H9 (cell line): ENCODE measurements at regions not wholly inside any gene's neighbourhood (a gene's known extent, or its start where the extent isn't known, plus 50 kb on each side); places are given as distances from the start of the nearest gene placed in this dataset.

Experiments used
- DNase-seq: peaks from one replicate; pipeline ENCODE4 v3.0.0-alpha.2; 2017
- H2AFZ ChIP-seq: one replicate; pipeline ENCODE4 v1.6.1; 2013; ENCODE audit warnings: mild to moderate bottlenecking, low read length, control low read depth, moderate library complexity
- H2AK5ac ChIP-seq: 2 replicates; pipeline ENCODE4 v1.6.1; 2013; ENCODE audit warnings: low read length, control low read depth, mixed read lengths; ENCODE audit not compliant: insufficient read length
- H2BK120ac ChIP-seq: one replicate; pipeline ENCODE4 v1.6.1; 2013; ENCODE audit warnings: low read depth, mild to moderate bottlenecking, low read length, control low read depth, inconsistent platforms; ENCODE audit not compliant: poor library complexity, severe bottlenecking
- H2BK12ac ChIP-seq: 2 replicates; pipeline ENCODE4 v1.6.1; 2013; ENCODE audit warnings: low read length, control low read depth, mixed read lengths, low read depth; ENCODE audit not compliant: insufficient read length
- H2BK15ac ChIP-seq: 2 replicates; pipeline ENCODE4 v1.6.1; 2013; ENCODE audit warnings: low read depth, low read length, control low read depth
- H2BK20ac ChIP-seq: one replicate; pipeline ENCODE4 v1.6.1; 2013; ENCODE audit warnings: low read depth, mild to moderate bottlenecking, low read length, control low read depth, inconsistent platforms; ENCODE audit not compliant: poor library complexity, severe bottlenecking
- H2BK5ac ChIP-seq: 2 replicates; pipeline ENCODE4 v1.6.1; 2013; ENCODE audit warnings: low read length, control low read depth, mixed read lengths; ENCODE audit not compliant: insufficient read length
- H3K14ac ChIP-seq: 2 replicates; pipeline ENCODE4 v1.6.1; 2013; ENCODE audit warnings: low read length, control low read depth; ENCODE audit not compliant: insufficient read depth
- H3K18ac ChIP-seq: 2 replicates; pipeline ENCODE4 v1.6.1; 2013; ENCODE audit warnings: low read depth, mild to moderate bottlenecking, mixed read lengths, low read length, control low read depth; ENCODE audit not compliant: insufficient read length
- H3K23ac ChIP-seq: 2 replicates; pipeline ENCODE4 v1.6.1; 2013; ENCODE audit warnings: low read length, control low read depth, mixed read lengths, low read depth; ENCODE audit not compliant: insufficient read length
- H3K23me2 ChIP-seq: 2 replicates; pipeline ENCODE4 v1.6.1; 2013; ENCODE audit warnings: low read depth, mild to moderate bottlenecking, mixed read lengths, low read length, control low read depth; ENCODE audit not compliant: insufficient read length, poor library complexity, severe bottlenecking
- H3K27ac ChIP-seq: 2 replicates; pipeline ENCODE4 v1.5.1; 2013; ENCODE audit warnings: low read length, control low read depth, mixed read lengths, low read depth; ENCODE audit not compliant: insufficient read length
- H3K27me3 ChIP-seq: 2 replicates; pipeline ENCODE4 v1.6.1; 2013; ENCODE audit warnings: low read length, control low read depth, inconsistent platforms; ENCODE audit not compliant: insufficient read depth
- H3K4ac ChIP-seq: 2 replicates; pipeline ENCODE4 v1.6.1; 2013; ENCODE audit warnings: low read depth, mild to moderate bottlenecking, control low read depth, inconsistent platforms, low read length, moderate library complexity
- H3K4me1 ChIP-seq: 2 replicates; pipeline ENCODE4 v1.6.1; 2013; ENCODE audit warnings: low read length, control low read depth, inconsistent platforms; ENCODE audit not compliant: insufficient read depth
- H3K4me2 ChIP-seq: 2 replicates; pipeline ENCODE4 v1.6.1; 2013; ENCODE audit warnings: low read length, control low read depth, mixed read lengths; ENCODE audit not compliant: insufficient read length, insufficient read depth
- H3K56ac ChIP-seq: 2 replicates; pipeline ENCODE4 v1.6.1; 2013; ENCODE audit warnings: low read depth, mild to moderate bottlenecking, mixed read lengths, low read length, control low read depth; ENCODE audit not compliant: insufficient read length
- H3K79me1 ChIP-seq: 2 replicates; pipeline ENCODE4 v1.6.1; 2013; ENCODE audit warnings: low read depth, mild to moderate bottlenecking, moderate library complexity, low read length, control low read depth, inconsistent platforms; ENCODE audit not compliant: insufficient read depth, poor library complexity, severe bottlenecking
- H3K79me2 ChIP-seq: 2 replicates; pipeline ENCODE4 v1.6.1; 2013; ENCODE audit warnings: low read length, control low read depth, inconsistent platforms; ENCODE audit not compliant: insufficient read depth
- H3K9ac ChIP-seq: 2 replicates; pipeline ENCODE4 v1.6.1; 2013; ENCODE audit warnings: low read length, control low read depth, mixed read lengths; ENCODE audit not compliant: insufficient read length; ENCODE audit errors: extremely low read depth
- H3K9me3 ChIP-seq: one replicate; pipeline ENCODE4 v1.6.1; 2013; ENCODE audit warnings: low read depth, low read length, inconsistent platforms; ENCODE audit not compliant: control insufficient read depth
- H3T11ph ChIP-seq: one replicate; pipeline ENCODE4 v1.6.1; 2013; ENCODE audit warnings: mild to moderate bottlenecking, low read length, control low read depth, inconsistent platforms
- H4K20me1 ChIP-seq: one replicate; pipeline ENCODE4 v1.6.1; 2013; ENCODE audit not compliant: control insufficient read depth, insufficient read length, insufficient read depth
- H4K5ac ChIP-seq: 2 replicates; pipeline ENCODE4 v1.6.1; 2013; ENCODE audit warnings: low read depth, mild to moderate bottlenecking, mixed read lengths, low read length, control low read depth; ENCODE audit not compliant: insufficient read length
- H4K8ac ChIP-seq: replicated peaks from 2 replicates; pipeline ENCODE4 v1.6.1; 2013; ENCODE audit warnings: low read length, control low read depth, mixed read lengths, low read depth; ENCODE audit not compliant: insufficient read length
- H4K91ac ChIP-seq: 2 replicates; pipeline ENCODE4 v1.6.1; 2013; ENCODE audit warnings: low read depth, mild to moderate bottlenecking, moderate library complexity, mixed read lengths, low read length, control low read depth; ENCODE audit not compliant: insufficient read length
- H3K27ac Mint-ChIP-seq, 3 experiments: 2 replicates in 2 of 3; 3 replicates in 1 of 3; pipeline ENCODE4 v1.8.0; 2020 to 2021; ENCODE audit warnings: mixed read lengths in 3 of 3, mild to moderate bottlenecking in 1 of 3, moderate library complexity in 1 of 3
- H3K27me3 Mint-ChIP-seq: 2 replicates; pipeline ENCODE4 v1.8.0; 2021; ENCODE audit warnings: low read depth, mild to moderate bottlenecking, moderate library complexity, mixed read lengths
- H3K36me3 Mint-ChIP-seq, 3 experiments: 2 replicates in 2 of 3; 3 replicates in 1 of 3; pipeline ENCODE4 v1.8.0; 2020 to 2021; ENCODE audit warnings: low read depth in 3 of 3, mixed read lengths in 3 of 3; ENCODE audit not compliant: insufficient read depth in 1 of 3
- H3K4me1 Mint-ChIP-seq, 2 experiments: 2 replicates each; pipeline ENCODE4 v1.8.0; 2020; ENCODE audit warnings: mixed read lengths in 2 of 2
- H3K4me3 Mint-ChIP-seq, 2 experiments: 2 replicates in 1 of 2; 3 replicates in 1 of 2; pipeline ENCODE4 v1.8.0; 2020 to 2021; ENCODE audit warnings: mild to moderate bottlenecking in 2 of 2, mixed read lengths in 2 of 2, moderate library complexity in 1 of 2
- H3K9me3 Mint-ChIP-seq, 2 experiments: 2 replicates in 1 of 2; 3 replicates in 1 of 2; pipeline ENCODE4 v1.8.0; 2020; ENCODE audit warnings: mild to moderate bottlenecking in 2 of 2, mixed read lengths in 2 of 2, moderate library complexity in 1 of 2
- WGBS: extraction: QIAGEN DNeasy Blood & Tissue Kit; methylation state at CpG from one replicate; pipeline ENCODE4 v1.1.7; 2013; ENCODE audit warnings: missing lambda C conversion rate, low lambda C conversion rate, mixed read lengths; ENCODE audit not compliant: insufficient read length; ENCODE audit errors: extremely low coverage; 5-methylcytosine and 5-hydroxymethylcytosine counted together
- TF ChIP-seq, protein P1 (sequence below): fragments of 200-600 bp; sonication (generic); conservative IDR thresholded peaks from 3 replicates; pipeline ENCODE4 v1.8.0; 2021; ENCODE audit warnings: antibody characterized with exemption, mild to moderate bottlenecking

- Histone ChIP-seq H3K79me1 (no peaks in the 10 kb centered on the region), H3K23me2 (no peaks in the 10 kb centered on the region), H3K27ac (no peak overlapping the region), H3K56ac (no peak overlapping the region), H3T11ph (no peak overlapping the region), H3K4me1 (no peaks in the 10 kb centered on the region), H2AK5ac (no peak overlapping the region), H2BK15ac (no peak overlapping the region), H3K9ac (no peak overlapping the region), H3K9me3 (no peaks in the 10 kb centered on the region), H3K4ac (no peak overlapping the region), H4K91ac (no peak overlapping the region), H4K8ac (no peak overlapping the region), H3K79me2 (no peaks in the 10 kb centered on the region), H3K4me2 (no peak overlapping the region), H3K18ac (no peak overlapping the region), H3K27me3 (no peaks in the 10 kb centered on the region), H4K5ac (no peak overlapping the region), H4K20me1 (no peaks in the 10 kb centered on the region), H2BK12ac (no peak overlapping the region), H2BK20ac (no peak overlapping the region), H3K23ac (no peak overlapping the region), H2BK5ac (no peak overlapping the region), H2AFZ (no peak overlapping the region), H3K14ac (no peak overlapping the region), H2BK120ac (no peak overlapping the region)
- H3K36me3 Mint-ChIP-seq: peaks cover 0 to 3% (median 0%) of the 10 kb centered on the region in 3 experiments; a peak in 1 of 7 replicates
- WGBS: no CpG with 5 or more reads among the region's 6 CpGs
- H3K27me3 Mint-ChIP-seq: no peaks in the 10 kb centered on the region
- H3K9me3 Mint-ChIP-seq: peaks cover 0 to 4% of the 10 kb centered on the region in 2 experiments; a peak in 2 of 5 replicates
- no peak overlapping the region for H3K4me3 Mint-ChIP-seq
- TF ChIP-seq, protein P1, sequence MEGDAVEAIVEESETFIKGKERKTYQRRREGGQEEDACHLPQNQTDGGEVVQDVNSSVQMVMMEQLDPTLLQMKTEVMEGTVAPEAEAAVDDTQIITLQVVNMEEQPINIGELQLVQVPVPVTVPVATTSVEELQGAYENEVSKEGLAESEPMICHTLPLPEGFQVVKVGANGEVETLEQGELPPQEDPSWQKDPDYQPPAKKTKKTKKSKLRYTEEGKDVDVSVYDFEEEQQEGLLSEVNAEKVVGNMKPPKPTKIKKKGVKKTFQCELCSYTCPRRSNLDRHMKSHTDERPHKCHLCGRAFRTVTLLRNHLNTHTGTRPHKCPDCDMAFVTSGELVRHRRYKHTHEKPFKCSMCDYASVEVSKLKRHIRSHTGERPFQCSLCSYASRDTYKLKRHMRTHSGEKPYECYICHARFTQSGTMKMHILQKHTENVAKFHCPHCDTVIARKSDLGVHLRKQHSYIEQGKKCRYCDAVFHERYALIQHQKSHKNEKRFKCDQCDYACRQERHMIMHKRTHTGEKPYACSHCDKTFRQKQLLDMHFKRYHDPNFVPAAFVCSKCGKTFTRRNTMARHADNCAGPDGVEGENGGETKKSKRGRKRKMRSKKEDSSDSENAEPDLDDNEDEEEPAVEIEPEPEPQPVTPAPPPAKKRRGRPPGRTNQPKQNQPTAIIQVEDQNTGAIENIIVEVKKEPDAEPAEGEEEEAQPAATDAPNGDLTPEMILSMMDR: no peak
- no peaks in the 10 kb centered on the region; a peak in 1 of 4 replicates for H3K4me1 Mint-ChIP-seq
- H3K27ac Mint-ChIP-seq: no peak overlapping the region; a peak in 1 of 7 replicates
- DNase-seq: no peak
These were observed 333.2 kb upstream of the ZNF507 start for GRCh38 chr19:32012206-32012605.
